Colonic mucosa (tissue), 4 donors: ENCODE measurements at regions not wholly inside any gene's neighbourhood (a gene's known extent, or its start where the extent isn't known, plus 50 kb on each side); places are given as distances from the start of the nearest gene placed in this dataset.

Experiments
- DNase-seq: peaks from one replicate; pipeline ENCODE4 v3.0.0-alpha.2; 2020
- H3K27ac ChIP-seq: fragments of 200-600 bp; one replicate; pipeline ENCODE4 v1.8.0; 2021
- H3K27me3 ChIP-seq: fragments of 200-600 bp; one replicate; pipeline ENCODE4 v1.8.0; 2021
- H3K36me3 ChIP-seq: fragments of 200-600 bp; one replicate; pipeline ENCODE4 v1.8.0; 2021
- H3K4me1 ChIP-seq: fragments of 200-600 bp; one replicate; pipeline ENCODE4 v1.8.0; 2021; ENCODE audit warnings: mild to moderate bottlenecking
- H3K4me3 ChIP-seq: fragments of 200-600 bp; one replicate; pipeline ENCODE4 v1.8.0; 2021
- H3K9ac ChIP-seq, 2 donors: one replicate each; pipeline ENCODE4 v1.7.0; 2013; ENCODE audit warnings: control low read depth in 2 of 2, low read depth in 2 of 2, low read length in 2 of 2
- H3K9me3 ChIP-seq: fragments of 200-600 bp; one replicate; pipeline ENCODE4 v1.8.0; 2021
- intact Hi-C: fragments of 100-400 bp; cut with DNase I; formaldehyde crosslinking; loops from one replicate; pipeline ENCODE4 v1.14.1; 2022
- TF ChIP-seq, protein P1 (sequence below): fragments of 200-600 bp; IDR thresholded peaks from one replicate; pipeline ENCODE4 v1.8.0; 2022; ENCODE audit warnings: antibody characterized with exemption, mild to moderate bottlenecking
- donor health status: healthy.
- donor health status: DM: no; HTN: no; CAD: no.
- donor health status: DM: no; HTN: no; CAD: no.

DNA sequence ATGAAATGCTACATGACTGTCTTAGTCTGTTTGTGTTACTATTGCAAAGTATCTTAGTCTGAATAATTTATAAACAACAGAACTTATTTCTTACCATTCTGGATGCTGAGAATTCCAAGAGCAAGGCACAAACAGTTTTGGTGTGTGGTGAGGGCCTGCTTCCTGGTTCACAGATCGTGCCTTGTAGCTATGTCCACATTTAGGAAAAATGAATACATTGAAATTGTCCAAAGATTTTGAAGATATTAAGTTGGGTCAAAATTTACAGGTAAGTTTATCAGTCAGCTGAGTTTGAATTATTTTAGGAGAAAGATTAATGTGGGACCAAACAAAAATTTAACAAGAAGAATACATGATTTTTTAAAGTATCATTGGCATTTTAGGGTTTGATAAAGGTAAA, 293.5 kb downstream of the LTN1 start:
- intact Hi-C loops = no loop called here
- no peak overlapping the region for H3K9ac ChIP-seq
- no peak overlapping the region for H3K27ac ChIP-seq
- H3K4me1 ChIP-seq = no peaks in the 10 kb centered on the region
- H3K9me3 ChIP-seq = no peaks in the 10 kb centered on the region
- no peaks in the 10 kb centered on the region for H3K36me3 ChIP-seq
- TF ChIP-seq, protein P1, sequence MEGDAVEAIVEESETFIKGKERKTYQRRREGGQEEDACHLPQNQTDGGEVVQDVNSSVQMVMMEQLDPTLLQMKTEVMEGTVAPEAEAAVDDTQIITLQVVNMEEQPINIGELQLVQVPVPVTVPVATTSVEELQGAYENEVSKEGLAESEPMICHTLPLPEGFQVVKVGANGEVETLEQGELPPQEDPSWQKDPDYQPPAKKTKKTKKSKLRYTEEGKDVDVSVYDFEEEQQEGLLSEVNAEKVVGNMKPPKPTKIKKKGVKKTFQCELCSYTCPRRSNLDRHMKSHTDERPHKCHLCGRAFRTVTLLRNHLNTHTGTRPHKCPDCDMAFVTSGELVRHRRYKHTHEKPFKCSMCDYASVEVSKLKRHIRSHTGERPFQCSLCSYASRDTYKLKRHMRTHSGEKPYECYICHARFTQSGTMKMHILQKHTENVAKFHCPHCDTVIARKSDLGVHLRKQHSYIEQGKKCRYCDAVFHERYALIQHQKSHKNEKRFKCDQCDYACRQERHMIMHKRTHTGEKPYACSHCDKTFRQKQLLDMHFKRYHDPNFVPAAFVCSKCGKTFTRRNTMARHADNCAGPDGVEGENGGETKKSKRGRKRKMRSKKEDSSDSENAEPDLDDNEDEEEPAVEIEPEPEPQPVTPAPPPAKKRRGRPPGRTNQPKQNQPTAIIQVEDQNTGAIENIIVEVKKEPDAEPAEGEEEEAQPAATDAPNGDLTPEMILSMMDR = no peak
- DNase-seq = no peak
- H3K4me3 ChIP-seq = no peak overlapping the region
- no peaks in the 10 kb centered on the region for H3K27me3 ChIP-seq

DNA sequence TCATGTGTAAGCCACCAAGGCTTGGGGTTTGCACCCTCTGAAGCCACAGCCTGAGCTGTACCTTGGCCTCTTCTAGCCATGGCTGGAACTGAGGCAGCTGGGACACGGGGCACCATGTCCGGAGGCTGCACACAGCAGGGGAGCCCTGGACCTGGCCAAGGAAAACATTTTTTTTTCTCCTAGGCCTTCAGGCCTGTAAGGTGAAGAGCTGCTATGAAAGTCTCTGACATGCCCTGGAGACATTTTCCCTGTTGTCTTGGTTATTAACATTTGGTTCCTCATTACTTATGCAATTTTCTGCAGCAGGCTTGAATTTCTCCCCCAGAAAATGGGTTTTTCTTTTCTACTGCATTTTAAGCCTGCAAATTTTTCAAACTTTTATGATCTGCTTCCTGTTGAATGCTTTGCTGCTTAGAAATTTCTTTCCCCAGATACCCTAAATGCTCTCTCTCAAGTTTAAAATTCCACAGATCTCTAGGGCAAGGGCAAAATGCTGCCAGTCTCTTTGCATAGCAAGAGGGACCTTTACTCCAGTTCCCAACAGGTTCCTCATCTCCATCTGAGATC, 295.8 kb downstream of the LTN1 start:
- no peaks in the 10 kb centered on the region for H3K4me1 ChIP-seq
- intact Hi-C loops = no loop called here
- H3K27ac ChIP-seq = no peak overlapping the region
- TF ChIP-seq, protein P1 = no peak
- DNase-seq = no peak
- no peaks in the 10 kb centered on the region for H3K27me3 ChIP-seq
- no peak overlapping the region for H3K4me3 ChIP-seq
- no peaks in the 10 kb centered on the region for H3K9me3 ChIP-seq
- H3K36me3 ChIP-seq = no peaks in the 10 kb centered on the region
- H3K9ac ChIP-seq = no peak overlapping the region

DNA sequence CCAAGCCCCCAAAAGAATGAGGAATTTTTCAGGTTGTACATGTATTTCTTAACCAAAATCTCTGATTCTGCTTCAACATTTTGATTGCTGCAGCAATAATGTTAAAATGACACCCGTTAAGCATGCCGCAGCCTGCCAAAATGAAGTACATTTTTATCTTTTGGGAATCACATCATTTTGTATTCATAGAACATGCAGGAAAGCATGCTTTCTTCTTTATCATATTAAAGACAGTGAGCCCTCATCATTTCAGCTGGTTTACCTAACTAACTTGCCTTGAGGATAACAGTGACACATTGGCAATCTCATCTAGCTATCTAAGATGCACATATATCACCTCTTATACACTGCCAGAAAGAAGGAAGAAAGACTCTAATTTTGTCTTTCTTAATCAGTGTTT, 299.2 kb downstream of the LTN1 start:
- TF ChIP-seq, protein P1 = no peak
- H3K36me3 ChIP-seq = no peaks in the 10 kb centered on the region
- DNase-seq = no peak
- no peak overlapping the region for H3K4me3 ChIP-seq
- no peak overlapping the region for H3K27ac ChIP-seq
- intact Hi-C loops = no loop called here
- no peaks in the 10 kb centered on the region for H3K27me3 ChIP-seq
- no peak overlapping the region for H3K9ac ChIP-seq
- no peaks in the 10 kb centered on the region for H3K9me3 ChIP-seq
- no peaks in the 10 kb centered on the region for H3K4me1 ChIP-seq

DNA sequence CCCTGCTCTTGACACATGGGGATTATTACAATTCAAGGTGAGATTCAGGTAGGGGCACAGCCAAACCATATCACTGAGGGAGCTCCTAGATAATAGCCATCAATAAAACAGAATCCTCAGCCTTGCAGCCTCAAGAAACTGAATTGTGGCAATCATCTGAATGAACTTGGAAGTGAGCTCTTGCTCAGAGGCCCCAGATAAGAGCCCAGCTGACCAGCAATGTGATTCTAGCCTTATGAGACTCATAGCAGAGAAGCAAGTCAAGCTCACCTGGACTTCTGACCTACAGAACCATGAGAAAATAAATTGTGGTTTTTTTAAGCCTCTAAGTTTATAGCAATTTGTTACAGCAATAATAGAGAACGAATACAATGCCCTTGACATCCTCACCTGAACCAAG, 302.5 kb downstream of the LTN1 start:
- no peak for DNase-seq
- Histone ChIP-seq H3K4me3 (no peak overlapping the region), H3K27ac (no peak overlapping the region), H3K36me3 (no peaks in the 10 kb centered on the region), H3K9me3 (no peaks in the 10 kb centered on the region), H3K4me1 (no peaks in the 10 kb centered on the region), H3K9ac (no peak overlapping the region), H3K27me3 (no peaks in the 10 kb centered on the region)
- intact Hi-C loops = no loop called here
- TF ChIP-seq, protein P1 = no peak

DNA sequence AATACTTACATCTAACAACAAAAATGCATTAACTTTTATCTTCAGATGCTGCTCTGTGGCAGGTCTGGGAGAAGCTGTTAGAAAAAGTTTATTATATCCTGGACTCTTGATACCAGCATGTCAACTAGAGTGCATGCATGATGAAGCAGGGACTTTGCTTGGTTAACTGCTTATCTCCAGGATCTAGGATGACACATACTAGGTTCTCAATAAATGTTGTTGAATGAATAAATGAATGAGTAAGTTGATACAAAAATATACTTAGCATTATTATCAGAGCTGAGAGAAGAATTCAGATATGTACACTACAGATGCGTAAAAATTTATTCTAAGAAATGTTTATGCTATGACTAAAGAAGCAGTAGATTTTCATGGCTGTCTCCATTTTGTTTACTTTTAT, 304.3 kb downstream of the LTN1 start:
- TF ChIP-seq, protein P1 = no peak
- Histone ChIP-seq H3K27me3 (no peaks in the 10 kb centered on the region), H3K27ac (no peak overlapping the region), H3K36me3 (no peaks in the 10 kb centered on the region), H3K9ac (no peak overlapping the region), H3K9me3 (no peaks in the 10 kb centered on the region), H3K4me3 (no peak overlapping the region), H3K4me1 (no peaks in the 10 kb centered on the region)
- DNase-seq = no peak
- intact Hi-C loops = no loop called here
